ENCODE measurements at regions not wholly inside any gene's neighbourhood (a gene's known extent, or its start where the extent isn't known, plus 50 kb on each side); places are given as distances from the start of the nearest gene placed in this dataset.

DNA sequence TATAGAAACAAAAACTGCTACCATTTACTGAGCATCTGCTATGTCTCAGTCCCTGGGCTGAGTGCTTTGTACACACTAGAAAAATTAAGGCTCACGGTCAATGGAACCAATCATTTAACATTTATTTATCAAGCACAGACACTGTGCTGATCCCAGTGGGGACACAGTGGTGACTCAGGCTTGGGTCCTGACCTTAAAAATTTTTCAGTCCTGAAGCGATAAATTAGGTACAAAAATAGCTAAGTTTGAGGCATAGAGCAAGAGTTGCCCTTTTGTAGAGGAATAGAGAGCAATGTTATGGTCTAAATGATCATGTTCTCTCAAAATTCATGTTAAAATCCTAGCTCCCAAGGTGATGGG is 85.1 kb downstream of the CRYGS start:
- TF ChIP-seq EP300 (IDR thresholded peaks at IDR 0.05; ENCODE audit: low read depth) (no peak), POLR2AphosphoS5 (IDR thresholded peaks at IDR 0.05) (no peak), POLR2A (IDR thresholded peaks at IDR 0.05) (no peak), CTCF (IDR thresholded peaks at IDR 0.05) (no peak)
- intact Hi-C loops (cut with DNase I; ENCODE audit: low total_unique reads) (no loop called here), in situ Hi-C loops (cut with MboI; ENCODE audit: low pct_ligation_motif_present in 1 of 4, low pct_unique_long_range_greater_than_20kb in 1 of 4, low sequenced_read_pairs in 3 of 4) (no loop called here)
- Histone ChIP-seq H3K36me3 (no peaks in the 10 kb centered on the region), H3K9me3 (no peaks in the 10 kb centered on the region), H3K4me1 (no peaks in the 10 kb centered on the region), H3K27me3 (peaks cover 4% of the 10 kb centered on the region), H3K4me3 (no peak overlapping the region), H3K27ac (no peak overlapping the region)
- no peak for DNase-seq
- 70 to 84% methylated on average over 2 of the region's 2 CpGs for WGBS, 2 donors (ENCODE audit: low coverage in 1 of 2)

- H3K36me3 ChIP-seq, result no peaks in the 10 kb centered on the region
- H3K4me1 ChIP-seq, result no peaks in the 10 kb centered on the region
- WGBS, 2 donors (ENCODE audit: low coverage in 1 of 2), result 54 to 65% methylated on average over 5 to 6 of the region's 6 CpGs
- in situ Hi-C loops (cut with MboI; ENCODE audit: low pct_ligation_motif_present in 1 of 4, low pct_unique_long_range_greater_than_20kb in 1 of 4, low sequenced_read_pairs in 3 of 4), result no loop called here
- H3K27ac ChIP-seq, result no peak overlapping the region
- no peaks in the 10 kb centered on the region for H3K9me3 ChIP-seq
- intact Hi-C loops (cut with DNase I; ENCODE audit: low total_unique reads), result no loop called here
- peaks cover 4% of the 10 kb centered on the region for H3K27me3 ChIP-seq
- no peak for TF ChIP-seq EP300 (IDR thresholded peaks at IDR 0.05; ENCODE audit: low read depth)
- no peak for TF ChIP-seq POLR2AphosphoS5 (IDR thresholded peaks at IDR 0.05)
- no peak for TF ChIP-seq POLR2A (IDR thresholded peaks at IDR 0.05)
- TF ChIP-seq CTCF (IDR thresholded peaks at IDR 0.05), result no peak
- no peak overlapping the region for H3K4me3 ChIP-seq
- no peak for DNase-seq
These were observed 85.7 kb downstream of the CRYGS start for GRCh38 chr3:186458306-186459107.

- H3K9me3 ChIP-seq, result no peaks in the 10 kb centered on the region
- no peaks in the 10 kb centered on the region for H3K4me1 ChIP-seq
- intact Hi-C loops (cut with DNase I; ENCODE audit: low total_unique reads), result no loop called here
- in situ Hi-C loops (cut with MboI; ENCODE audit: low pct_ligation_motif_present in 1 of 4, low pct_unique_long_range_greater_than_20kb in 1 of 4, low sequenced_read_pairs in 3 of 4), result no loop called here
- no peak overlapping the region for H3K27ac ChIP-seq
- 66 to 83% methylated on average over 3 to 5 of the region's 5 CpGs for WGBS, 2 donors (ENCODE audit: low coverage in 1 of 2)
- DNase-seq, result no peak
- peaks cover 4% of the 10 kb centered on the region for H3K27me3 ChIP-seq
- TF ChIP-seq CTCF (IDR thresholded peaks at IDR 0.05) (no peak), POLR2AphosphoS5 (IDR thresholded peaks at IDR 0.05) (no peak), POLR2A (IDR thresholded peaks at IDR 0.05) (no peak), EP300 (IDR thresholded peaks at IDR 0.05; ENCODE audit: low read depth) (no peak)
- no peak overlapping the region for H3K4me3 ChIP-seq
- no peaks in the 10 kb centered on the region for H3K36me3 ChIP-seq
These were observed 86.9 kb downstream of the CRYGS start for GRCh38 chr3:186457236-186457635.

DNA sequence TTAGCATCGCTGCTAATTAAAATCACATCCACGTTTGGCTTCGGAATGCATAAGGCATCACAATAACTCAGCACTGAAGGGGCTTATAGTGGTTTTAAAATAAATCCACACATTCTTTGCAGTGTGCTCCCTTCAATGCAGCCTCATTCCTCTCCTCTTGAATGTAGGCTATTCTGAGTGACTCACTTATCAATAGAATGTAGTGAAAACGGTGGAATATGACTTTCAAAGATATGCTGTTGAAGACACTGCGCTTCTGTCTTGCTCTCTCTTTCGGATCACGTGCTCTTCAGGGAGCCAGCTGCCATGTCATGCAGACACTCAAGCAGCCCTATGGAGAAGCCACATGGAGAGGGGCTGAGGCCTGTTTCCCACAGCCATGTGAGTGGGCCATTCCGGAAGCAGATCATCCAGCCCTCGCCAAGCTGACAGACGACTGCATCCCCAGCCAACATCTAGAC is 87.4 kb downstream of the CRYGS start:
- in situ Hi-C loops (cut with MboI; ENCODE audit: low pct_ligation_motif_present in 1 of 4, low pct_unique_long_range_greater_than_20kb in 1 of 4, low sequenced_read_pairs in 3 of 4), result no loop called here
- no peak for TF ChIP-seq POLR2A (IDR thresholded peaks at IDR 0.05)
- TF ChIP-seq POLR2AphosphoS5 (IDR thresholded peaks at IDR 0.05), result no peak
- no peak for TF ChIP-seq CTCF (IDR thresholded peaks at IDR 0.05)
- TF ChIP-seq EP300 (IDR thresholded peaks at IDR 0.05; ENCODE audit: low read depth), result no peak

More for the DNA sequence above, 87.4 kb downstream of the CRYGS start:
- intact Hi-C loops (cut with DNase I; ENCODE audit: low total_unique reads), result no loop called here
- DNase-seq, result no peak
- Histone ChIP-seq H3K36me3 (no peaks in the 10 kb centered on the region), H3K27me3 (peaks cover 4% of the 10 kb centered on the region), H3K4me1 (no peaks in the 10 kb centered on the region), H3K4me3 (no peak overlapping the region), H3K9me3 (no peaks in the 10 kb centered on the region), H3K27ac (no peak overlapping the region)
- 80 to 88% methylated on average over 5 to 10 of the region's 10 CpGs for WGBS, 2 donors (ENCODE audit: low coverage in 1 of 2)
